ENCODE measurements at regions not wholly inside any gene's neighbourhood (a gene's known extent, or its start where the extent isn't known, plus 50 kb on each side); places are given as distances from the start of the nearest gene placed in this dataset.
"Not testable (repeated sequence)": the region's sequence is repeated elsewhere in the genome, so short reads cannot be mapped to it uniquely, and the experiment has no call there.

DNA sequence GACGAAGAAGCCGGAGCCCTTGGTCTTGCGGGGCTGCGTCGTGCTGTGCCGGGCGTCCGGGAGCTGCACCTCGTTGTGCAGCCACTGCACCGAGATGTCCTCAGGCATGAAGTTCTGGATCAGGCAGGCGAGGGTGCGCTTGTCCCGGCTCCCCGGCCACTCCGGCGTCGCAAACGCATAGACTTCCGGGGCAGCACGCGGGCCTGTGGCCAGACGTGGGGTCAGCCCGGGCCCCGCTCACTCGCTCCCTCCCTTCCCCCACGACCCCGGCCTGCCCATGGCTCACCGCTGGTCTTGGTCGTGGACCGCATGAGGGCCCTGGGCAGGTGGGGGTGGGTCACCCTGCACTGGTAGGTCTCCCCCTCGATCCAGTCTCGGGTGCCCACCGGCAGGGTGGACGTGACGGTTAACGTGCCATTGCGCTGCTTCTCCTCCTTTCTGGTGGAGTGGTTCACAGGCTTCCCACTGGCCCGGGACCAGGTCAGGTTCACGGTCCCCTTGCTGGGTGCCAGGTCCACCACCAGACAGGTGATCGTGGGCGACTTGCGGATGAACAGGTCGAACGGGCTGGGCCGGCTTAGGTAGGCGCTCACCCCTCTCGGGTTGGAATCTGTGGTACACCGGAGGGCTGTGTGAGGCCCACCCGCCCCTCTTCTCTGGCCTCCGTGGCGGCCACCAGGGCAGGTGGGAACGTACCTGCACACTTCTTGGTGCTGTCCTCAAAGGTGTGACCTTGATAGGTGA, 74.0 kb downstream of the TMEM121 start:
- not testable (repeated sequence) for DNase-seq (ENCODE audit: low spot score)

DNA sequence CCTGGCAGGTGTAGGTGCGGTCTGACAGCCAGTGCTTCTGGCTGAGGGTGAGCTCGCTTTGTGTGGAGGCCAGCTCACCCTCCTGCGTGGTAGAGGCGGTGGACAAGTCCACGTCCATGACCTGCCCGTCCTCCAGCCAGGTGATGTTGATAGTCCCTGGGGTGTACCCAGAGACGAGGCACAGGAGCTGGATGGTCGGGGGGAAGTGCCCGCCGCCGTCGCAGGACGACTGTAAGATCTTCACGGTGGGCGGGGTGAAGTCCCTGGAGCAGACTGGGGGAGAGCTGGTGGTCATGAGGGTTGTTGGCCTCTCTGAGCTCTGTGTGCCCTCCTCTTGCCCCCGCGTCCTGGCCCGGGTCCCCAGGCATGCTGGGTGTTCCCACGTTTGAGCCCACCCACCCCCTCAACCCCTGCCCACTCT, 74.6 kb downstream of the TMEM121 start:
- DNase-seq (ENCODE audit: low spot score) (no peak), ATAC-seq (no peak)

More for the DNA sequence above, 74.0 kb downstream of the TMEM121 start:
- ATAC-seq, result not testable (repeated sequence)

DNA sequence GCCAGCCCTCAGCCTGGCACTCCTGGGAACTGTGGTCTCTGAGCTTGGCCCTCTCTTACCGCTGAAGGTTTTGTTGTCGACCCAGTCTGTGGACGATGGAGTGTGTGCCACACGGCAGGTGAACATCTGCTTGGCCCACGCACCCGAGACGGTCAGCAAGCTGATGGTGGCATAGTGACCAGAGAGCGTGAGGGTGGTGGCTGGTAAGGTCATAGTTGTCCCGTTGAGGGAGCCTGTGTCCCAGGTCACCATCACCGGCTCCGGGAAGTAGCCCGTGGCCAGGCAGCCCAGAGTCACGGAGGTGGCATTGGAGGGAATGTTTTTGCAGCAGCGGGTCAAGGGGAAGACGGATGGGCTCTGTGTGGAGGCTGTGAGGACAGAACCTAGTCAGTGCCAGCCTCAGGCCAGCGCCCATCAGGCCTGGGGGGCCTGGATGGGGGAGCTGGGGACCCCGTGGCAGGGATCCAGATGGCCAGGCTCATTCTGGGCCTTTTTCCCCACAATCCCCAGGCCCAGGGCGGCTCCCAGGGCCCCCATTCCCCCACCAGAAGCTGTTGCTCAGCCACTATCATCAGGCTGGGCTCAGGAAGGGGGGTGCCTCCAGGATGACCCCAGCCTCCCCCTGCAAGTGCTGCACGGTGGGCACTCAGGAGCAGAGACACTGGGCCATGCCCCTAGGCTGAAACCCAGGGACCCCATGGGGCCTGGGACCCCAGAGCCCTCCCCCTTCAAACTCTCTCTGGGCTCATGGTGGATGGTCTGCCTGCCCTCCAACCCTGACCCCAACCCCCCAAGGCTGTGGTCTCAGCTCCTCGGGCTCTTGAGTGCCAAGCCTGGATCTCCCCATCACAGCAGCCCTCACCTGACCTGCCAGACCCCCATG, 75.2 kb downstream of the TMEM121 start:
- ATAC-seq (no peak), DNase-seq (ENCODE audit: low spot score) (peak; percentile 35)

DNA sequence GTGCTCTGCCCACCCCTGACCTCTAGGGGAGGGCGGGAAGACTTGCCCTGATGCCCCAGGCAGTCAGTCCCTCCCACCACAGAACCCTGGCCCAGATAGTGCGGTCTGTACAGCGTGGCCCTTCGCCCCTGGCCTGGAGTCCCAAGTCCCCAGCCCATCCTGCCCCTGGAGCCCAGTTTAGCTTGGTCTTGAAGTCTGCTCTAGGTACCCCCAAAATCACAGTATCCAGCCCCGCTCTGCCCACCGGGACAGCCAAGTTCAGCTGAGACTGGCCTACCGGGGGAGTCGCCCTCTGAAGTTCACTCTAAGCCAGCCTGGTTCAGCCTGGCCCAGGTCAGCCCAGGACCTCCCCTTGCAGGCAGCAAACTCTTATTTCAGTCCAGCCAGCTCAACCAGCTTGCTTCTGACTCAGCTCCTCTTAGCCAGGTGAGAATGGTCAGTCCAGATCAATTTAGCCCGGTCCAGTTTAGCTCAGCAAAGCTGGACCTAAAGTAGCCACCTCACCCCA, 75.9 kb downstream of the TMEM121 start:
- no peak for ATAC-seq

DNA sequence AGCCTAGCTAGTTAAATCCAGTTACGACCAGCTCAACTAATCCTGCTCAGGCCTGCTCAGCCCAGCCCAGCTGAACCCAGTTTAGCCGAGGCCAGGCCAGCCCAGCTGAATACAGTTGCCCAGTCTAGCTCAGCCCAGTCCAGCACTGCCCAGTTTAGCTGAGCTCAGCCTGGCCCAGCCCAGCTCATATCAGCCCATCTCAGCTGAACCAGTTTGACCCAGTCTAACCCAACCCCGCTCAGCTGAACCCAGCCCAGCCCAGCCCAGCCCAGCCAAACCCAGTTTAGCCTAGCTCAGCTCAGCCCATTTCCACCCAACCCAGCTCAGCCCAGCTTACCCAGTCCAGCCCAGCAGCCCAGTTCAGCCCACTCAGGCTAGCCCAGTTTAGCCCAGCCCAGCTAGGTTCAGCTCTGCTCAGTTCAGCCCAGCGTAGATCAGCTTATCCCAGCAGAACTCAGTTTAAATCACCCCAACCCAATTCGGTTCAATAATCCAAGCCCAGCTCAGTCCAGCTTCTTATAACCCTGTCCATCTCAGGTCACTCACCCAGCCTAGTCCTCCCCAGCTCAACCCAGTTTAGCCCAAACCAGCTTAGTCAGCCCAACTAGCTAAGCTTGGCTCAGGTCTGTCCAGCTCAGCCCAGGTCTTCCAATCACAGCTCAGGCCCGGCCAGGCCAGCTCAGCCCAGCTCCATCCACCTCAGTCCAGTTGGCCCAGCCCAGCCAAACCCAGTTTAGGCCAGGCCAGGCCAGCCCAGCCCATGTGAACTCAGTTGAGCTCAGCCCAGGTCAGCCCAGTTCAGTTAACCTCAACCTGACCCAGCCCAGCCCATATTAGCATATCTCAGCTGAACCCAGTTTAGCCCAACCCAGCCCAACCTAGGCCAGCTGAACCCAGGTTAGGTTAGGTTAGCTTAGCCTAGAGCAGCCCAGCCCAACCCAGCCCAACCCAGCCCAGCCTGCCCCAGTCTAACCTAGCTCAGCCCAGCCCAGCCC, 76.7 kb downstream of the TMEM121 start:
- ATAC-seq (peak; percentile 82), DNase-seq (ENCODE audit: low spot score) (peak; percentile 68)

More for the DNA sequence above, 75.9 kb downstream of the TMEM121 start:
- DNase-seq (ENCODE audit: low spot score), result no peak

DNA sequence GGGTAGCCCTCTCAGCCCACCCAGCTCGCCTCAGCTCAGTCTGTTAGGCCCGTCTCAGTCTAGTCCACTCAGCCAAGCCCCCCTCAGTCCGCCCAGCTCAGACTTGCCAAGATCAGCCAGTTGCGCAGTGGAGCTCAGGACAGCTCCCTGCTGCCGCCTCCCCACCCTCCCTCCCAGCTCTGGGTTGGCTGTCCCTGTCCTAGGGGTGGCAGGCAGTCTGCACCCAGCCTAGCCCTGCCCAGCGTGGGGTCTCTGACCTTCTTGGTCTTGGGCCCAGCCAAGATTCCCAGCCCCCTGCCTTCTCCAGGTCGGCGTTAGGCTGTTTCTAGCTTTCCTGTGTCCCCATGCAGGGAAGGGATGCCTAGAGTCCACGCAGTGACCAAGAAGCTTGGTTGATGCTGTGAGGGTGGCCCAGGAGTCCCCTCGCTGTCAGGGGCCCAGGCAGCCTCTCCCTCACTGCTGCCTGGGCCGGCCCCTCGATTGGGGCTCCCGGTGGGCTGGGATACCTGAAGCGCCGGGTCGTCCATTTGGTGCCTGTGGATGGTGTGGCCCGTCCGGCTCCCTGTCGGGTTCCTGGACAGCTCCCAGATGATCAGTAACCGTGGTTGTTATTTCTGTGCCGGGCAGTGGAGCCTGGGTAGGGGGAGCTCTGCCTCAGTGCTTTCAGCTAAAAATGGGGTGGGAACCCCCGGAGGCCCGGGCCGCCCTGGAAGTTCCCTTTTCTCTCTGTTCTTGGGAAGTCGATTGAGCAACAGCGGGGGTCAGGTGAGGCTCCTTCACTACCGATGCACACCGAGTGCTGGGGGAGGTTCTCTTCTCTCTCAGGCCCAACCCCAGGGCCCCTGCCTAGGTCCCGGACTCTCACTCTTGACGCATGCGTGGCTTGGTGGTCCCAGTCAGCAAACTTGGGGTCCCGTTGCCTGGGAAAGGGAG, 78.4 kb downstream of the TMEM121 start:
- DNase-seq (ENCODE audit: low spot score); ATAC-seq: not testable (repeated sequence)

DNA sequence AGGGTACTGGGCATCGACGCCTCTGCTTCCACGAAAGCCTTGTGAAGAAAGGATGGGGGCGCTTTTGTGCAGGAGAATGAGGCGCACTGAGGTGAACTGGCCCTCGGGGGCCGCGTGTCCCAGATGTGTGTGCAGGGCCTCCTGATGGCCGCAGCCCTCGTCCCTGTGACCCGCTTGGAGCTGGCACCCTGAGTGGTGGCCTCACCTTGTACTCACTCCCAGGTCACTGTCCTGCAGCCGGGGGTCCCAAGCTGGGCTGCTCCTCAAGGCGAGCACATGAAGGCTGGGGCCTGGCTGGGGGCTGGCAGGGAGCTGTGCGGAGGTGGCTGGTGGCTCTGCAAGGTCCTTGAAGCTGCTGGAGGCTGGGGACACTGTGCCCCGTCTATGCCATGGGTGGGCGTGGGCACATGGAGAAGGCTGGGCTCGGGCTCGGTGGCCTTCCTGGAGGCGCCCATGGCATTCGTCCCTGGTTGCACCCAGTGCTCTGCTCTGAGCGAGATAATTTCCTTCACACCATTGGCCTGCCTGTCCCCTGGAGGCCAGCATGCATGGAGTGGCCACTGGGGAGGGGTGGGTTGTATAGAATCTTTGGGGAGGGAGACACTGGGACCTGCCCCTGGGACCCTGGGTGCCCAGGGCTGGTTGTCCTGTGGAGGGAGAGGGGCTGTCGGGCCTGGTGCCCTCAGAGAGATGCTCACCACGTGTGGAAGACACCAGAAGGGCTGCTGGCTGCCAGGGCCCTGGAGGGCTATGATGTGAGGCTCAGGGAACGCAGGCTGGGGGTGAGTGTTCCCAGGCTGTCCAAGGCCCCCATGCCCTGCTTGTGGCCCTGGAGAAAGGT, 79.3 kb downstream of the TMEM121 start:
- ATAC-seq (no peak), DNase-seq (ENCODE audit: low spot score) (peak; percentile 35)

DNA sequence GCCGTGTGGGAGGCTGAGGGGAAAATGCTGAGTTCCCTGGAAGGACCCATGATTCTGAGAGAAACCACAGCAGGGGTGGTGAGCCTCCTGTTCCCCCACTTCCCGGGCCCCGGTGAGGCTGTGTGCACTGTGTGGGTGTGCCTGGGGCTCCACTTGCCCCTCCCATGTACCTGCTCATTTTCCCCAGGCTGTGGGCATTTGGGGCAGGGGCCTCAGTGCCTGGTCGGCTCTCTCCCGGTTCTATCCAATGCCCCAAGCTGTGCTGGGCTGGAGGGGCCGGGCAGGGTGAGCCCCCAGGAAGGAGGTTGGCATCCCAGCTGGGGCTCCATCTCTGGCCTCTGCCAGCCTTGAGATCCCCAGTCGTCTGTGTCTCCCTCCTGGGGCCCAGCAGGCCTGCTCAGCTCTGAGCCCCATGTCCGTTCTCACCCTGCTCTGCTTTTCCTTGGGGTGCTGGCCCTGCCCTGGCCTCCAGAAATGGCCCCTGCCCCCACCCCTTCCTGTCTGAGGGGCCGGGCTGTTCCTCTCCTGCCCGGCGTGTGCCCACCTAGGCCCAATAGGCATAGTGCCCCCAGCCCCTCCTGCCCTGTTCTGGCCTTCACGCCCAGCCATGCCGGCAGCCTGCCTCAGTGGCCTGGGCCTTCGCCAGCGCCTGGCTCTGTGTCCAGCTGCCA, 80.1 kb downstream of the TMEM121 start:
- peak; percentile 32 for DNase-seq (ENCODE audit: low spot score)

DNA sequence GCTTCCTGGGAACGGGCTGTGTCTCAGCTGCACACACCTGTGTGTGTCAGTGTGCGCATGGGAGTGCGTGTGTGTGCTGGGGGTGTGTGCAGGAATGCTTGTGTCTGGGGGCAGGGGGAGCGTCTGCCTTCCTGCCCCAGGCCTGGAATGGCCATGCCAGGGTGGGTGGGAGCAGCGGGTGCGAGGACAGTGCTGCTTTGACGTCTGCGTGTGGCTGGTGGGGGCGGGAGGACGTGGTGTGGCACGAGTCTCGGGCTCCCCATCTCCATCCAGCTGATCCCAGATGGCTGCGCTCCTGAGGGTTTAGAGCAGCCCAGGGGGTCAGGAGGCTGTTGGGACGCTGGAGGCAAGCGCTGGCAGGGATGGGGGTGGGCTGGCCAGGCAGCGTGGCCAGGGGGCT, 80.6 kb downstream of the TMEM121 start:
- peak; percentile 24 for DNase-seq (ENCODE audit: low spot score)
- not testable (repeated sequence) for ATAC-seq

More for the DNA sequence above, 80.1 kb downstream of the TMEM121 start:
- not testable (repeated sequence) for ATAC-seq

DNA sequence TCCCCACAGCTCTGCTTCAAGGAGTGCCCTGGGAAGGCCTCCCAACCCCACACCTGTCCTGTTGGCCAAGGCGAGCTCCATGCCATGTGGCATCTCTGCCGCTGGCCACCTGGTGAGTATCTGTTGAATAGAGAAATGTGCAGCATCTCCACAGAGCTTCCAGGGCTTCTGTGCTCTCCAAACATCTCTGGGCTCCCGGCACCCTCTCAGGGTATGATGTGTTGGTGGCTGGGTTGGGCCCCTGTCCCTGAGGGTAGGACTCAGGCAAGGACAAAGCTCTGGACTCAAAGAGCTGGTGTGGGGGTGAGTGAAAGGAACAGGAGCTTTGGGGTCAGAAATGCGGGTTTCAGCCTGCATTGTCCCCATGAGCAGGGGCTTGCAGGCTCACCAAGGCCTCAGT, 88.6 kb downstream of the TMEM121 start:
- not testable (repeated sequence) for ATAC-seq; DNase-seq (ENCODE audit: low spot score)

DNA sequence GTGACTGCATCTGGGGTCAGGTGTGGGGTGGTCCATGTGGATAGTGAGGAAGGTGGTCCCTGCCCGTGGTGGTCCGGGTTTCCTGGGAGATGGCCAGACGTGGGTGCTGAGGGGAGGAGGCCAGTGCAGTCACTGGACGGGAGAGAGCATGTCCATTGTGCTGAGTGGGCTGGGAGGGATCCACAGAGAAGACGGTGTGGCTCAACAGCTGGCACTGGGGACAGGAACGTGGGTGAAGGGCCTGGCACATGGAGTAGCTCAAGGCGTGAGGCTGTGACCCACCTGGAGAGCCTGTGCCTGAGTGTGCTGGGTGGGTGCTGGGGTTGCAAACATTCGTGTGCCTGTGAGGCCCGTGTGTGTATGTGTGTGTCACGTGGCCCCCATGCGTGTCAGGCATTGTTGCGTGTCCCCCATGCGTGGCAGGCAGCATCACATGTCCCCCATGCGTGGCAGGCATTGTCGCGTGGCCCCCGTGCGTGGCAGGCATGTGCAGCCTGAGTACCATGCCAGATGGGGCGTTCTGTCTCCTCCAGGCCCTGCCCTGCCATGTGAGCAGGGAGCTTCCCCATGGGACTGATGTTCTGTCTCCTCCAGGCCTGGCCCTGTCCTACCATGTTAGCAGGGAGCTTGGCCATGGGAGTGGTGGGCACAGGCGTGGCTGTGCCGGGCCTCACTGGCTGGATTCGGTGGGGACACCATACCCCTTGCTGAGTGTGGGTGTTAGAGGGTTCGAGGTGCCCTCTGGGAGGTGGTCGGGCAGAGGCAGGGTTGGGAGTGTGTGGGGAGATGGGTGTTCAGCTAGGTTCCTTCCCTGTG, 89.8 kb downstream of the TMEM121 start:
- ATAC-seq; DNase-seq (ENCODE audit: low spot score): not testable (repeated sequence)

DNA sequence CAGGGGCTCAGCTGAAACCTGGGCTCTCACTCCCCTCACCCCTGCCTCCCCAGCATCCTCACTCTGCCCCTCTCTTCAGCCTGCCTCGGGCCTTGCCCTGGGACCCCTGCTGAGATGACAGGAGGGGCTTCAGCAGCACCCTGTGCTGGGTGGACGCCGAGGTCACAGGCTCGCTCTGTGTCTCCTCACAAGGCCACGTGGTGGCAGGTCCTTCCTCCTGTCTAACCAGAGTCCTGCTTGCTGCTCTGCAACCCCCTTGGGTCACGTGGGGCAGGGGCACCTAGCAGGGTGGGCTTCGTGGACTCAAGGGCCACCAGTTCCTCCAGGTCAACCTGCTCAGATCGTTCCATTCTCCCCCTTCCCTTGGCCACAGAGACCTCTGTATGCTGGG, 90.4 kb downstream of the TMEM121 start:
- ATAC-seq (no peak), DNase-seq (ENCODE audit: low spot score) (no peak)

DNA sequence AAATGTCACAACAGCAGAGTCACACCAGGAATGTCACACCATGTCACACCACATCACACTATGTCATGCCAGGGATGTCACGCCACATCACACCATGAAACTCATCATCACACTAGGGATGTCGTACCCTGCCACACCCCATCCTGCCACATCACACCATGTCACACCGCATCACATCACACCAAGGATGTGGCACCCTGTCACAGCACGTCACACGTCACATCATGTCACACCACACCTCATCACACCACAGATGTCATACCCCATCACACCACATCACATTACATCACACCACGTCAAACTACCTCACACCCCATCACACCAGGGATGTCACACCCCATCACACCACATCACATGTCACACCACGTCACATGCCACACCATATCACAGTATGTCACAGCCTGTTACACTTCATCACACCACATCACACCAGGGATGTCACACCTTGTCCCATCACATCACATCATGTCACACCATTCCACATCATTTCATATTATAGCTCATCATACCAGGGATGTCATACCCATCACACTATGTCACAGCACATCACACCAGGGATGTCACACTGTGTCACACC, 90.9 kb downstream of the TMEM121 start:
- DNase-seq (ENCODE audit: low spot score) (no peak), ATAC-seq (no peak)

DNA sequence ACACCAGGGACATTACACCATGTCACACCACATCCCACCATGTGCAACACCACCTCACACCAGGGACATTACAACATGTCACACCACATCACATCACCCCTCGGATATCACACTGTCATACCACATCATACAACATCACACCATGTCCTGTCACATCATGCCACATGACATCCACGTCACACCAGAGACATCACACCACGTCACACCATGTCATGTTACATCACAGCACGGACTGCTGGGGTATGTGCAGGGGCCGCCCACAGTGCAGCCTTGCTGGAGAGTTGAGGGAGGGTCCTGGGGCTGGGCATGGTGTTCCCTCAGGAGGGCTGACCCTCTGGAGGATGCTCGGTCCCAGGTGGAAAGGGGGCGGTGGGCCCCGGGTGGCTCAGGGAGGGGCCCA, 91.4 kb downstream of the TMEM121 start:
- DNase-seq (ENCODE audit: low spot score); ATAC-seq: not testable (repeated sequence)

DNA sequence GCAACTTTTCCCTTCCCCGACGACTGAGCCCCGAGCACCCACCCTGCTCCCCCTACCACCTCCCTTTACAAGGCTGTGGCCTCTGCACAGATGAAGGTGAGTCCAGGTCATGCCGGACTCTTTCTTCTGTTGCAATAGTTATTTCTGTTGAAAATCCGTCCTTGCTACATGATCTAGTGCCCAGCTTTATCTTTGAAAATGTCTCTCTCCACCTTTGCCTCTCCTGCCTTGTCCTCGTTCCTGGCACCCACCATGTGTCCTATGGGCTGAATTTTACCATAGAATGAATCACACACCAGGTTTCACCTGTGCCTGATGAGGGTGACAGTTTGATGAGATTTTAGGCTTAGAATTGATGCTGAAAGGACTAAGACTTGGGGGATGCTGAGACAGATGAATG, 92.9 kb downstream of the TMEM121 start:
- not testable (repeated sequence) for DNase-seq (ENCODE audit: low spot score)

DNA sequence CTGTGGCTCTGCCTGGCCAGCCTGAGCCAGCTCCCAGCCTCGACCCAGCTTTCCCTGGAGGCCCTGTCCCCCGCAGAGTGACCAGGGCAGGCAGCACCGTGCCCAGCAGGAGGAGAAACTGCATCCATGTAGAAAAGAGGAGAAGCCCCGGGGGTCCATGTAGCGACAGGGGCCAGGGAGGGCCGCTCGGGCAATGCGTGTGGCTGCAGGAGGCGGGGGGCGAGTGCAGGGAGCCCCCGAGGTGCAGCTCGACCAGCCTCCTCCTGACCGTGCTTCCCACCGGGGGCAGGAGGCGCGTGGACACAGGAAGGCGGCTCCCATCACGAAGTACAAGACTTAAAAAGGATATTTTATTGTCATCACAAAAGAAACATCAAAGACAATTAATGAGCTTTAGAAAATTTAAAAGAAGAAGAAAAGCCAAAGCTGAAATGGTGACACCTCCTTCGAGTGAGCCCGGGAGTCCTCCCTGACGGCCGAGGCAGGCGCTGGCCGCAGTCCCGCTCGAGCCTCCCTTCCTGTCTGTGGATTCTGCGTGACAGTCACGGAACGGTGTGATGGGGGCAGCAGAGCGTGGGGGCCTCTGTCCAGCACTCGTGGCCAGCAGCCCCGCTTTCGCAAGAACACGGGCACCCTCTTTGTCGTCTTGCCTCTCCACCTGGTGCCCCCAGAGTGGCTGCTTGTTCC, 93.9 kb downstream of the TMEM121 start:
- peak; percentile 43 for DNase-seq (ENCODE audit: low spot score)
- not testable (repeated sequence) for ATAC-seq

More for the DNA sequence above, 92.9 kb downstream of the TMEM121 start:
- peak; percentile 66 for ATAC-seq

All from left lobe of liver (tissue), 2 donors.